ENCODE measurements at regions not wholly inside any gene's neighbourhood (a gene's known extent, or its start where the extent isn't known, plus 50 kb on each side); places are given as distances from the start of the nearest gene placed in this dataset.

DNA sequence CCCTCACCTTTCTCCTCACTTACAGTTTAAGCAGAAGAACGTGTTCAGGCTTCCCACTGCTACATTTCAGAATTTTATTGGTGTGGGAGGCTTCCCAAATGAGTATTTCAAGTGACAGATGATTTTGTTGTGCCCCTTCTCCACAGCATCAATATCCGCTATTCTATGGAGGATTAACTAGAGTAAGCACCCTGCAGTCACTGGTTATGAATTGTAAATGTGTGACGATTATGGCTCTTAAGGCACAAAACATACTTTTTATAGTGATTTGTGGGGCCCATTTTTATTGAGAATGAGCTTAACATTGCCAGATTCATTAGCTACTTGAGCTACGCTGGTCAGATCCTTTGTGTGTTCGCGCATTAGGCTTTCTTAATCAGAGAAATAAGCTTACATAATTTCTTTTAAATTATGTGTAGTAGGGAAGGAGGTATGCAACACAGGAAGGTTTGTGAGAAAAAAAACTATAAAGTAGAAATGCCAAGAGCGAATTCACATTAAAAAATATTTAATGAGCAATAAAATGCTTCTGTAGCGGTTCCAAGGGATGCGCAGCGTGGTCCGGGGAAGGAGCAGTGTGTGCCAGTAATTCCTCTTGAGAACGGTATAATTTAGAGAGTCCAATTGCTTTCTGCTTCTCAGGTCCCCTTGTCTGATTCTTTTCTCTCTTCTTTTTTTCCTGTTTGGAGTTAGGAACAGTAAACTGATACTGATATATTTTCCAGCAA is 2380.4 kb downstream of the MAT2B start:
- Histone ChIP-seq H3K36me3 (ENCODE audit: insufficient read depth, low read length) (no peaks in the 10 kb centered on the region), H3K9ac (ENCODE audit: low read depth, low read length) (no peak overlapping the region), H3K9me3 (replicated peaks; ENCODE audit: low read length) (peaks cover 15% of the 10 kb centered on the region), H3K27me3 (ENCODE audit: control insufficient read depth, insufficient read depth, low read length) (no peaks in the 10 kb centered on the region), H3K4me3 (ENCODE audit: low read length) (no peak overlapping the region), H3K4me2 (ENCODE audit: low read length) (no peak overlapping the region), H3K4me1 (ENCODE audit: control insufficient read depth, insufficient read depth, low read length) (no peaks in the 10 kb centered on the region)

DNA sequence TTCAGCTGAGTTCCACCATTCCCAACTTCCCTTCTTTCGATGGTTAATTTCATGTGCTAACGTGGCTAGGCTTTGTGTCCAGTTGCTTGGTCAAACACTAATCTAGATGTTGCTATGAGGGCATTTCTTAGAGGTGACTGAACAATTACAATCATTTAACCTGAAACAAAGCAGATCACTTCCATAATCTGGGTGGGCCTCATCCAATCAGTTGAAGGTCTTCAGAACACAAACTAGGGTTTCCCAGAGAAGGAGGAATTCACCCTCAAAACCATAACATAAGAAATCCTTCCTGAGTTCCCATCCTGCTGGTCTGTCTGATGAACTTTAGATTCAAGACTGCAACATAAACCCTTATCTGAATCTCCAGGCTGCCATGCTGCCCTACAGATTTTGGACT is 2381.7 kb downstream of the MAT2B start:
- H3K4me3 ChIP-seq (ENCODE audit: low read length): no peak overlapping the region
- peaks cover 11% of the 10 kb centered on the region for H3K9me3 ChIP-seq (replicated peaks; ENCODE audit: low read length)
- no peaks in the 10 kb centered on the region for H3K36me3 ChIP-seq (ENCODE audit: insufficient read depth, low read length)
- no peaks in the 10 kb centered on the region for H3K4me1 ChIP-seq (ENCODE audit: control insufficient read depth, insufficient read depth, low read length)
- H3K9ac ChIP-seq (ENCODE audit: low read depth, low read length): no peak overlapping the region
- H3K4me2 ChIP-seq (ENCODE audit: low read length): no peak overlapping the region
- H3K27me3 ChIP-seq (ENCODE audit: control insufficient read depth, insufficient read depth, low read length): no peaks in the 10 kb centered on the region

DNA sequence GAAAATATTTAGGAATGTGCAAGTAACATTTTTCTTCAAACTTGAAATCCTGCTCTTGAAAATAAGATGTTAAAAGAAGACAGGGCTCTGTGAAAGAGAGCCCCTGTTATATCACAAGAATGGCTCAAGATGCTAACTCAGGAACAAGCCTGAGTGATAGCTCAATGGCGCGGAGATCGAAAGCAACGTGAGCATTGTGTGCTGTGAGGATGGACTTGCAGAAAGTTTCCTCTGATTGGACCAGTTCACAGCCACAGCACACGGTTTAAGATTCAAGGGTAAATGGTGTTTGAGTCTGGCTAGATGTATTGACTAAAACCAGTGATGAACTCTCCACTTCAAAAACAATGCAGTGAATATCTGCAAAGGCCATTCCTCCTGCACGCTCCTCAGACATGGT is 2387.0 kb downstream of the MAT2B start:
- Histone ChIP-seq H3K36me3 (ENCODE audit: insufficient read depth, low read length) (no peaks in the 10 kb centered on the region), H3K9ac (ENCODE audit: low read depth, low read length) (no peak overlapping the region), H3K4me2 (ENCODE audit: low read length) (no peak overlapping the region), H3K4me1 (ENCODE audit: control insufficient read depth, insufficient read depth, low read length) (no peaks in the 10 kb centered on the region), H3K27me3 (ENCODE audit: control insufficient read depth, insufficient read depth, low read length) (no peaks in the 10 kb centered on the region), H3K4me3 (ENCODE audit: low read length) (no peak overlapping the region), H3K9me3 (replicated peaks; ENCODE audit: low read length) (peaks cover 6% of the 10 kb centered on the region)

DNA sequence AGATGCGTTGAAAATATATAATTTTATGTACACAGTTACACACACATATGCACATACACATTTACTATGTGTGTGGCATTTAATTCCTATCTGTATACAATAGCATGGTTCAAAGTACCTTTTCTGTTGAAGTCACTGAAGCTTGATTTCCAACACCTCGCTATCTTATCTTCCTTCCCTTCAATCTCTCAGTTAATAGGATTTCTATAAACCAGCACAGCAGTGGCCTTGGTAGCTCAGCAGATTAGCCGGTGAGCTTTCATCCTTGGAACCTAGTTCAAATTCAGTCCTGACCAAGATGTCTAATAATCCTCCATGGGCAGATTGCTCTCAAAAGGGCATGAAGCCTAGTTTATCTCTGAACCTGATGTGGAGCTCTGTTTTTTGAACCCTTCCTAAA is 2389.5 kb downstream of the MAT2B start:
- H3K9ac ChIP-seq (ENCODE audit: low read depth, low read length): no peak overlapping the region
- H3K4me1 ChIP-seq (ENCODE audit: control insufficient read depth, insufficient read depth, low read length): no peaks in the 10 kb centered on the region
- H3K27me3 ChIP-seq (ENCODE audit: control insufficient read depth, insufficient read depth, low read length): no peaks in the 10 kb centered on the region
- no peak overlapping the region for H3K4me3 ChIP-seq (ENCODE audit: low read length)
- no peaks in the 10 kb centered on the region for H3K36me3 ChIP-seq (ENCODE audit: insufficient read depth, low read length)
- H3K4me2 ChIP-seq (ENCODE audit: low read length): no peak overlapping the region
- H3K9me3 ChIP-seq (replicated peaks; ENCODE audit: low read length): peaks cover 6% of the 10 kb centered on the region

DNA sequence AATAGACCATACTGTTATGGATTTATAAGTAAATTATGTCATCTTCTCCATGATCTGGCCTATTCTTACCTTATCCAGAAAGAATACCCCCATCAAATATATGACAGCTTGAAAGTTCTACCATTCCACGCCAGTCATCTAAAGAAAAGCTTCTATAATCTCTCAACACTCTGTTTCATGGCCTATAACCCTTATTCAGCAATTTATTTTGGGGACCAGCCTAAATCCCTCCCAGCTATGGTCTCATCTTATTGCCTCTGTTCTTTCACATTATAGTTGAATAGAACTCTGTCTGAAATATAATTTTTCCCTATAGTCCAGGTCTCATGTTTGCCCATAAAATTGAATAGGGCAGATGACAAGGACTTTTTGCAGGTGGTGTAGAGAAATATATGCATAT is 2387.6 kb upstream of the WWC1 start:
- no peaks in the 10 kb centered on the region for H3K27me3 ChIP-seq (ENCODE audit: control insufficient read depth, insufficient read depth, low read length)
- no peak overlapping the region for H3K4me2 ChIP-seq (ENCODE audit: low read length)
- no peak overlapping the region for H3K4me3 ChIP-seq (ENCODE audit: low read length)
- H3K9me3 ChIP-seq (replicated peaks; ENCODE audit: low read length): peaks cover 7% of the 10 kb centered on the region
- no peaks in the 10 kb centered on the region for H3K36me3 ChIP-seq (ENCODE audit: insufficient read depth, low read length)
- H3K9ac ChIP-seq (ENCODE audit: low read depth, low read length): no peak overlapping the region
- no peaks in the 10 kb centered on the region for H3K4me1 ChIP-seq (ENCODE audit: control insufficient read depth, insufficient read depth, low read length)

DNA sequence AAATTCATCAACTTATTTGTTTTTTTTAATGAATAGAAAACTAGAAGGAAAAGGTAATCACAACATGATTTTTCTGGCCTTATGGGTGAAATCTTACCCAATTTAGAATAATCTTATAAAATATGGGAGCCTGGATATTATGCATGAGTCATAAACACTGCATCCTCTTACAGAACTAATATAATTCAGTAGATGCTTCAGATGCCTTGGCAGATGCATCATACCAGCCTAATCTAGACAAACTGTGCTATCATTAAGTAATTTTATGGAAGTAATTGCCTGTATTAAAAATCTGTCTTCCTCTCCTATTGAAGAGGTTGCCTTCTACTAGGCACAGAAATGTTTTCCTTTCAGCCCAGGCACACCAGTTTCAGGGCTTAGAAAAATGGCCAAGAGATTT is 2384.6 kb upstream of the WWC1 start:
- no peak overlapping the region for H3K4me3 ChIP-seq (ENCODE audit: low read length)
- H3K4me2 ChIP-seq (ENCODE audit: low read length): no peak overlapping the region
- H3K9me3 ChIP-seq (replicated peaks; ENCODE audit: low read length): no peaks in the 10 kb centered on the region
- no peaks in the 10 kb centered on the region for H3K36me3 ChIP-seq (ENCODE audit: insufficient read depth, low read length)
- H3K9ac ChIP-seq (ENCODE audit: low read depth, low read length): no peak overlapping the region
- H3K4me1 ChIP-seq (ENCODE audit: control insufficient read depth, insufficient read depth, low read length): no peaks in the 10 kb centered on the region
- H3K27me3 ChIP-seq (ENCODE audit: control insufficient read depth, insufficient read depth, low read length): no peaks in the 10 kb centered on the region

DNA sequence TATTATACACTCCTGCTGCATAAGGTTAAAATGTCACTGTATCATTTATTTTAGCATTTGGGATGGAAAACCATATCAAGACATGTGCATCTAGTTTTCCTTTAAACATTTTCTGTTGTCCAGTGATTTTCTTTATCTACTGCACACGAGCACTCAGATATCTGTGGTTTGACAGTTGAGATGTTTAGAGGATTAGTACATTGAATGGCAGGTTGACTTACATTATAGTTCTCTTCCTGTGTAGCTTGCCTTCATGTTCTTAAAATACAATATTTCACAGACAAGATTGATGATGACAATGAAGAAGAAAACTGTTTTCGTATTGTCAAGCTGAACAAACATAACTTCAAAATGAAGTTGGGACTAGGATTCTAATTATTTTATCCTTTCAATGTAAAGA is 2378.4 kb upstream of the WWC1 start:
- no peaks in the 10 kb centered on the region for H3K4me1 ChIP-seq (ENCODE audit: control insufficient read depth, insufficient read depth, low read length)

DNA sequence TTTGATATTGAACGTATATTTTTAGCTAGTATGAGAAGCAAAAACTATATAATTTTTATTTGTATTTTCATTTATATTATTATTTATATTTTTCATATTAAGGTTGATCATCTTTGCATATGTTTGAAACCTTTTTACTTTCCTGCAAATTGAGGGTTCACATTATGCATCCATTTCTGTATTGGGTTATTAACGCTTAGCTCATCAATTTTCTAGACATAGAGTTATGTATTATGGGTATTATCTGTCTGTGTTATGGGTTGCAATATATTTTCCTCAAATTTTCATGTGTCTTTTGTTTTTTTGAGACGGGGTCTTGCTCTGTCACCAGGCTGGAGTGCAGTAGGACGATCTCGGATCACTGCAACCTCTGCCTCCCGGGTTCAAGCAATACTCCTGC is 2377.0 kb upstream of the WWC1 start:
- no peaks in the 10 kb centered on the region for H3K27me3 ChIP-seq (ENCODE audit: control insufficient read depth, insufficient read depth, low read length)
- H3K9ac ChIP-seq (ENCODE audit: low read depth, low read length): no peak overlapping the region
- H3K4me1 ChIP-seq (ENCODE audit: control insufficient read depth, insufficient read depth, low read length): no peaks in the 10 kb centered on the region
- H3K9me3 ChIP-seq (replicated peaks; ENCODE audit: low read length): no peaks in the 10 kb centered on the region
- H3K4me2 ChIP-seq (ENCODE audit: low read length): no peak overlapping the region
- no peaks in the 10 kb centered on the region for H3K36me3 ChIP-seq (ENCODE audit: insufficient read depth, low read length)
- no peak overlapping the region for H3K4me3 ChIP-seq (ENCODE audit: low read length)

More for the DNA sequence above, 2378.4 kb upstream of the WWC1 start:
- H3K4me2 ChIP-seq (ENCODE audit: low read length): no peak overlapping the region
- H3K9ac ChIP-seq (ENCODE audit: low read depth, low read length): no peak overlapping the region
- H3K4me3 ChIP-seq (ENCODE audit: low read length): no peak overlapping the region
- H3K9me3 ChIP-seq (replicated peaks; ENCODE audit: low read length): no peaks in the 10 kb centered on the region
- H3K36me3 ChIP-seq (ENCODE audit: insufficient read depth, low read length): no peaks in the 10 kb centered on the region
- no peaks in the 10 kb centered on the region for H3K27me3 ChIP-seq (ENCODE audit: control insufficient read depth, insufficient read depth, low read length)

DNA sequence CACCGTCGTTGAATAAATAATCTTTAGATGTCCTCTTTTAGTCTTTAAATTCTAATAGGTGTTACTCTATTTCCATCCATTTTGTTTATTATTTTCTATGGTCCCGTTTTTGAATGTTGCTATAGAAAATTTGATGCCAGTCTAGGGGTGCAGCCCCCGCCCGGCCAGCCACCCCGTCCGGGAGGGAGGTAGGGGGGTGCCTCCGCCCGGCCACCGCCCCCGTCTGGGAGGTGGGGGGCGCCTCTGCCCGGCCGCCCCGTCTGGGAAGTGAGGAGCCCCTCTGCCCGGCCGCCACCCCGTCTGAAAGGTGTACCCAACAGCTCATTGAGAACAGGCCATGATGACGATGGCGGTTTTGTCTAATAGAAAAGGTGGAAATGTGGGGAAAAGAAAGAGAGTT is 2372.2 kb upstream of the WWC1 start:
- H3K4me3 ChIP-seq (ENCODE audit: low read length): no peak overlapping the region
- H3K9ac ChIP-seq (ENCODE audit: low read depth, low read length): no peak overlapping the region
- H3K4me1 ChIP-seq (ENCODE audit: control insufficient read depth, insufficient read depth, low read length): no peaks in the 10 kb centered on the region
- no peaks in the 10 kb centered on the region for H3K27me3 ChIP-seq (ENCODE audit: control insufficient read depth, insufficient read depth, low read length)
- H3K4me2 ChIP-seq (ENCODE audit: low read length): no peak overlapping the region
- H3K36me3 ChIP-seq (ENCODE audit: insufficient read depth, low read length): no peaks in the 10 kb centered on the region
- H3K9me3 ChIP-seq (replicated peaks; ENCODE audit: low read length): peaks cover 4% of the 10 kb centered on the region

DNA sequence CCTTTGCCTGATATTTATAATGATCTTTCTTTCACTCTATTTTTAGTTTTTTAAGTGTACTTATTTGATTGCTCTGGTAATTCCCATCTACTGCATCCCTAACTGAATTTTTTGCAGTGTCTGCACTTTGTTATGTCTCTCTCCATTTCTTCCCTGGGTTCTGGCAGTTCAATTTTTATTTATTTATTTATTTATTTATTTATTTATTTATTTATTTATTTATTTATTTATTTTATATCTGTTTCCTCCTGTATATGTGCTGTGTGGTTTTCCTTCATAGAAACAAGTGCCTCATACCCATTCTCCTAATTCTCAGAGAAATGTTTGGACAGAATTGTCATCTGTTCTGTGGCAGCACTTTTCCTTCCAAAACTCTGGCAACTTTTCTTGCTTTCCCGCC is 2370.8 kb upstream of the WWC1 start:
- no peaks in the 10 kb centered on the region for H3K36me3 ChIP-seq (ENCODE audit: insufficient read depth, low read length)
- H3K9ac ChIP-seq (ENCODE audit: low read depth, low read length): no peak overlapping the region
- no peaks in the 10 kb centered on the region for H3K27me3 ChIP-seq (ENCODE audit: control insufficient read depth, insufficient read depth, low read length)
- no peak overlapping the region for H3K4me2 ChIP-seq (ENCODE audit: low read length)
- H3K4me3 ChIP-seq (ENCODE audit: low read length): no peak overlapping the region
- no peaks in the 10 kb centered on the region for H3K4me1 ChIP-seq (ENCODE audit: control insufficient read depth, insufficient read depth, low read length)
- peaks cover 4% of the 10 kb centered on the region for H3K9me3 ChIP-seq (replicated peaks; ENCODE audit: low read length)

DNA sequence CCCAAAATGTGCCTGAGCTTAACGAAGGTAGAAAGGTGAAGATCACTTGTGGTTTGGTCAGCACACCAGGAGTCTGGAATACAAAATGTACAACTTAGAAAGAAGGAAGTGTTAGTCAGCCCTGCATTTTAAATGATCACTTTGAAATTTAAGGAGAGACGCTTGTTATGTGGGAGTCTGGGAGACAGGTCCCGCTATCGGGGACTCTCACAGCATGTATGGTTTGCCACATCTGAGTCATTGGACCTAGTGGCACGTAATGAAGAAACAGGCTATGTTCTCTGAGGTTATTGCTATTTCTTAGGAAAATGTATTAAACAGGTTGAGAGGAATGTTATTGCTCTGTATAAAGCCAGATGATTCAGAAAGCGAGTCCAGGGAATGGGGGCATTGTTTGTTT is 2362.5 kb upstream of the WWC1 start:
- no peak overlapping the region for H3K9ac ChIP-seq (ENCODE audit: low read depth, low read length)

DNA sequence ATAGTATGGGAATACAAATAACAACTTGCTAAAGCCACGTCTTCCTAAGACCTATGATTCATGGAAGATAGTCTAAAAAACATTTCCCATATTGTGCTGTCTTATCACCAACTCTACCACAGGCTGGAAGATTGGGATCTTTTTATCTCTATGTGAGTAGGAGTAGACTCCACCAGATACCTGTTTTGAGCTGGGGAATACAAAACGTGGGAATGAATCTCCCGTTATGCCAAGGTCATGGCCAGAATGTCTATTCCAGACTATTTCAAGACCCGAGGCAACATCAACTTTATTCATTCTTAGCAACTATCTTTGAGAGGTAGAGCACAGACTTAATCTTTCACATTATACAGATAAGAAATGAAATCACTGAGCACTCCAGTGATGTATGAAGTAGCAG is 2350.9 kb upstream of the WWC1 start:
- Histone ChIP-seq H3K4me1 (ENCODE audit: control insufficient read depth, insufficient read depth, low read length) (no peaks in the 10 kb centered on the region), H3K27me3 (ENCODE audit: control insufficient read depth, insufficient read depth, low read length) (no peaks in the 10 kb centered on the region), H3K9me3 (replicated peaks; ENCODE audit: low read length) (peaks cover under 1% of the 10 kb centered on the region), H3K36me3 (ENCODE audit: insufficient read depth, low read length) (no peaks in the 10 kb centered on the region), H3K4me3 (ENCODE audit: low read length) (no peak overlapping the region), H3K4me2 (ENCODE audit: low read length) (no peak overlapping the region), H3K9ac (ENCODE audit: low read depth, low read length) (no peak overlapping the region)

More for the DNA sequence above, 2362.5 kb upstream of the WWC1 start:
- Histone ChIP-seq H3K36me3 (ENCODE audit: insufficient read depth, low read length) (no peaks in the 10 kb centered on the region), H3K4me2 (ENCODE audit: low read length) (no peak overlapping the region), H3K4me3 (ENCODE audit: low read length) (no peak overlapping the region), H3K4me1 (ENCODE audit: control insufficient read depth, insufficient read depth, low read length) (no peaks in the 10 kb centered on the region), H3K9me3 (replicated peaks; ENCODE audit: low read length) (peaks cover 3% of the 10 kb centered on the region), H3K27me3 (ENCODE audit: control insufficient read depth, insufficient read depth, low read length) (no peaks in the 10 kb centered on the region)
